ENCODE measurements at regions not wholly inside any gene's neighbourhood (a gene's known extent, or its start where the extent isn't known, plus 50 kb on each side); places are given as distances from the start of the nearest gene placed in this dataset.

DNA sequence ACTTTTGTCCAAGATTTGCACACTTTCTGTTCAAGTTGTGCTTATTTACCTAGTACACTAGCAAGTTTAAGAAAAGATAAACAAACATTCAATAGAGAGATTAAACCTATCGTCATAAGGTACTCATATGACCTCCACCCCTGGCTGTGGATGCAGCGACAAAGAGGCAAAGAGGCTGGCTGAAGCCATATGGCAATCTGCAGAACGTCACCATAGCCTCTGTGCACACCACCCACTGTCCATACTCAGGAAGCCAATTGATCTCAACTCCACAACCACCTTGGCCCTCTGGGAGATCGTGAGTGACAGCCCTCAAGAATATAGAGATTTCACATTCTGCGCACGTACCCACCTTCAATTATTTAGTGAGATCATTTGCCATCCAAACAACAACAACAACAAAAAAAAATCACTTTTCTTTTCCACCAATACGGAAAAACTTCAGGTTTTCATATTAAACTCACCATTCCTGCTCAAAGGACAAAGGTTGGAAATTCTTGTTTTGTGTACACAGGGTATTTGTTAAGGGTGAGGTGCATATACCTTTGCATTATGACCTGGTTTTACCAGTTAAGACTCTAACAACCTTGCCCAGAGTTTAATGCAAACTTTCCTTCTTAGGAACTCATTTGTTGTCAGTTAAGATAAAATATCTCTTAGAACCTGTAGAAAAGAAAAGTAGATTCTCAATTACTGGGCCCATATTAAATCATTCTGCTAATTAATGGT is 243.0 kb upstream of the FSTL5 start:
- TF ChIP-seq CTCF (conservative IDR thresholded peaks at IDR 0.05 in 1 of 2, IDR thresholded peaks at IDR 0.05 in 1 of 2; ENCODE audit: extremely low read depth in 1 of 2, insufficient read depth in 1 of 2, low read depth in 1 of 2, low read length in 2 of 2) (no peak), EZH2 (IDR thresholded peaks at IDR 0.05; ENCODE audit: borderline replicate concordance, low read length) (no peak)
